Fibroblast of skin of left biceps (primary cell): ENCODE measurements at regions not wholly inside any gene's neighbourhood (a gene's known extent, or its start where the extent isn't known, plus 50 kb on each side); places are given as distances from the start of the nearest gene placed in this dataset.
"Not testable (repeated sequence)": the region's sequence is repeated elsewhere in the genome, so short reads cannot be mapped to it uniquely, and the experiment has no call there.

Experiments used
- DNase-seq, 2 experiments: peaks; one replicate each; pipeline ENCODE4 v3.0.0-alpha.2; 2013; ENCODE audit warnings: low read depth in 2 of 2

- no peak for DNase-seq
Observed at GRCh38 chr13:80751854-80752253, 410.9 kb upstream of the SPRY2 start.

GRCh38 chr13:80744147-80744914, 403.4 kb upstream of the SPRY2 start:
- DNase-seq = no peak

- no peak for DNase-seq
Observed at GRCh38 chr13:80742033-80742432, 401.1 kb upstream of the SPRY2 start.

- DNase-seq = no peak
Observed at GRCh38 chr13:80740071-80740470, 399.1 kb upstream of the SPRY2 start.

- no peak for DNase-seq
Observed at GRCh38 chr13:80737513-80737912, 396.6 kb upstream of the SPRY2 start.

GRCh38 chr13:80727321-80727975, 386.5 kb upstream of the SPRY2 start:
- no peak for DNase-seq

- DNase-seq = no peak
Observed at GRCh38 chr13:80726868-80727267, 385.9 kb upstream of the SPRY2 start.

GRCh38 chr13:80721689-80722088, 380.8 kb upstream of the SPRY2 start:
- no peak for DNase-seq

GRCh38 chr13:80718970-80719369, 378.0 kb upstream of the SPRY2 start:
- no peak for DNase-seq

- no peak for DNase-seq
Observed at GRCh38 chr13:80717776-80718175, 376.9 kb upstream of the SPRY2 start.

GRCh38 chr13:80716610-80717081, 375.7 kb upstream of the SPRY2 start:
- no peak for DNase-seq

GRCh38 chr13:80712026-80712425, 371.1 kb upstream of the SPRY2 start:
- no peak for DNase-seq

- no peak for DNase-seq
Observed at GRCh38 chr13:80708791-80709190, 367.9 kb upstream of the SPRY2 start.

- no peak for DNase-seq
Observed at GRCh38 chr13:80707000-80707983, 366.4 kb upstream of the SPRY2 start.

GRCh38 chr13:80706164-80706471, 365.2 kb upstream of the SPRY2 start:
- DNase-seq = no peak

- DNase-seq = no peak
Observed at GRCh38 chr13:80705371-80706163, 364.6 kb upstream of the SPRY2 start.

GRCh38 chr13:80704369-80704768, 363.4 kb upstream of the SPRY2 start:
- DNase-seq = no peak

GRCh38 chr13:80695841-80696240, 354.9 kb upstream of the SPRY2 start:
- no peak for DNase-seq

- DNase-seq = not testable (repeated sequence)
Observed at GRCh38 chr13:80691814-80692213, 350.9 kb upstream of the SPRY2 start.

- DNase-seq = no peak
Observed at GRCh38 chr13:80690208-80690607, 349.3 kb upstream of the SPRY2 start.

- DNase-seq = no peak
Observed at GRCh38 chr13:80688593-80688992, 347.7 kb upstream of the SPRY2 start.
